Sciatic nerve (tissue), 2 donors: ENCODE measurements at regions not wholly inside any gene's neighbourhood (a gene's known extent, or its start where the extent isn't known, plus 50 kb on each side); places are given as distances from the start of the nearest gene placed in this dataset.

ENCODE experiments used
- ATAC-seq: fragments of 200-7000 bp; cut with Tn5 transposase; one replicate; pipeline ENCODE4 v1.9.1; 2020; ENCODE audit warnings: mild to moderate bottlenecking, moderate library complexity
- DNase-seq: peaks from one replicate; pipeline ENCODE4 v3.0.0-alpha.2; 2020; ENCODE audit warnings: low spot score
- intact Hi-C: fragments of 100-400 bp; cut with DNase I; formaldehyde crosslinking; loops from one replicate; pipeline ENCODE4 v1.14.2; 2022
- donor health status: DM: no; HTN: no; CAD: no.
- donor health status: DM: no; HTN: no; CAD: no.

DNA sequence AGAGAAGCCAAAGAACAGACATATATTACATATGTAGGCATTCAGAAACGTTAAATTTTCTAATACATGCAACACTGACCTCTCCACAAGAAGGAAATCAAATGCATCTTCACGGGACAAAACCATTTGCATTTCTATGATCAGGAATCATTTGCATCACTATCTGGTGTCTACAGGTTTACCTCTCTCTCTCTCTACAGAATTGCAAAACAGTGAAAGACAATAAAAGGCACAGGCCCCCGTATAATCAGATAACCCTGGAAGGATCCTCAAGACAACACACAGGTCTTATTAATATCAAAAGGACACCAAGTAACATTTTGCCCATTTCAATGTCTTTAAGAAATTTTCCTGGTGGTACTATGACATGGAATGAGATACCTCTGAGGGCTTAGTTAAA is 306.3 kb downstream of the GPAM start:
- DNase-seq (no peak), ATAC-seq (no peak)
- intact Hi-C loops = no loop called here

GRCh38 chr10:111879969-111880368 is 303.6 kb downstream of the GPAM start:
- DNase-seq (no peak), ATAC-seq (no peak)
- intact Hi-C loops = no loop called here

DNA sequence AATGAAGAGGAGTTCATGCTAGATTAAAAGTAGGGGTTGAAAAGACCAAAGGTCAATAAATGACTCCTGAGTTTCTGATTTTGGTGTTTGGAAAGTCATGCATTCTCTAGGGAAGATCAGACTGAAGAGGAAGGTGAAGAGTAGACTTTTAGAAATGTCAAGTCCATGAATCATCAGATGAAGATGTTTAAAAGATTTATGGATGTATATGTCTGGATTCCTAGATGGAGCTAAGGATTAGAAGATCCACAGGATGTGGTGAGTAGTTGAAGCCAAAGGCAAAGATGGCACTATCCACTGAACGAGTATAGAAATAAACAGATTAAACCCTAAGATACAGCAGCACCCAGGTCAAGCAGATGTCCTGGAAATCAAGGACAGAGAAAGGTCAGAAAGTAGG is 298.5 kb downstream of the GPAM start:
- intact Hi-C loops = no loop called here
- no peak for DNase-seq

DNA sequence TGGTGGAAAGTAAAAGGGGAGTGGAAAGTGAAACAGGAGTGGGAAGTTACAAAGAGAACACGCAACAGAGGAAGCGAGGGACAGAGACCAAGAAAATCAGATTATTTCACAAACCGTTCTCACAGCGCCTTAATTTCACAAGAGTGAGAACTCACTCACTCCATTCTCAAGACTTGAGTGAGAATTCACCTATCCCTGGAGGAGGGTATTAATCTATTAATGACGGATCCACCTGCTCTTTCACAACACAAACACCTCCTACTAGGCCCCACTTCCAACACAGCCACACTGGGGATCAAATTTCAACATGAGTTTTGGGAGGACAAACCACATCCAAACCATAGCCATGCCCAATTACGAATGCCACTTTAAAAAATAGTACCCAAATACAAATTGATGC is 297.6 kb downstream of the GPAM start:
- ATAC-seq (no peak), DNase-seq (no peak)
- intact Hi-C loops = no loop called here

More for the DNA sequence above, 298.5 kb downstream of the GPAM start:
- ATAC-seq = no peak

DNA sequence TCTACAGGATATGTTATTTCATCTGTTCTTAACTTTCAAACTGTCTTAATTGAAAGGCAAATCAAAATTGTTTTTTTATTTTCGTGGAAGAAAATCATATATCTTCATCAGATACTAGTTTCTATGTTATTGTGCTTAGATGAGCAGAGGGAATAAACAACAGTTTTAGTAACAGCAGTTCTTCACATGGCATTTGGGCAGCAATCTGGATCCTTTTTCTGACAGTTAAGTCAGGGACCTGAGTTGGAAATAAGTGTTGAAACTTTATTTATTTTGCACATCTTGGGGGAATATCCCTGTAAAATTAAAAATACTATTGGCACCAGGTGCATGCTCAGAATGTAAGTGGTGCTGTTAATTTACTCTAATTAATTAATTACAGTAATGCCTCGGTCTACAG is 296.3 kb downstream of the GPAM start:
- DNase-seq (no peak), ATAC-seq (no peak)
- intact Hi-C loops = no loop called here

GRCh38 chr10:111890046-111890445 is 293.5 kb downstream of the GPAM start:
- DNase-seq (no peak), ATAC-seq (no peak)
- intact Hi-C loops = no loop called here

DNA sequence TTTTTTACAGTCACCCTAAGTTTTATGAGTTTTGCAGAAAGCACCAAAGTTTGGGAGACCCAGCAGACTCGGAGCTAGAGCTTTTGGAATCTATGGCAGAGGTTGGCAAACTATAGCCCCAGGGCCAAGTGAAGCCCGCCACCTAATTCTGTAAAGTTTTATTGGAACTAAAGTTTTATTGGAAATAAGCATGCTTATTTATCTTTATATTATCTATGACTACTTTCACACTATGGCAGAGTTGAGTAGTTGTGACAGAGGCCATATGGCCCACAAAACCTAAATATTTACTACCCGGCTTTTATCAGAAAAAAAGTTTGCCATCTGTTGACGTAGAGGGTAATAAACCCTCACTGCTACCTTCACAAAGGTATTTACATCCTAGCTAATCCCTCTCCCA is 267.6 kb downstream of the GPAM start:
- DNase-seq (no peak), ATAC-seq (no peak)
- intact Hi-C loops = no loop called here

DNA sequence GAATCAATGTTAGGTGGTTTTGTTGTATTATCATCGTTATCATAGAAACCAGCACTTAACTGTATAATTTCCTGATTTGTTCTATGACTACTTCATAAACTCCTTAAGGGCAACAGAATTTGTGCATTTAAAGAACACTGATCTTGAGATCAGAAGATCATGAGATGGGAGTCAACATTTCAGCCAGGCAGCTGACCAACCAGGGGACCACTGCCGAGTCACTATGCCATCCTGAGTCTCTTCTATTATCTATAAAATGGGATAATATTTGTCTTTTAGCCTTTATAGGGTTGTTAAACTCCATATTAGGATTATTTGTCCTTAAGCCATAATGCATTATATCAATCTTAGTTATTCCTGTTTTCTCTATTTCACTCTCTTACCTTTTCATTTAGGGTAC is 261.7 kb downstream of the GPAM start:
- intact Hi-C loops = no loop called here
- ATAC-seq = no peak
- no peak for DNase-seq

DNA sequence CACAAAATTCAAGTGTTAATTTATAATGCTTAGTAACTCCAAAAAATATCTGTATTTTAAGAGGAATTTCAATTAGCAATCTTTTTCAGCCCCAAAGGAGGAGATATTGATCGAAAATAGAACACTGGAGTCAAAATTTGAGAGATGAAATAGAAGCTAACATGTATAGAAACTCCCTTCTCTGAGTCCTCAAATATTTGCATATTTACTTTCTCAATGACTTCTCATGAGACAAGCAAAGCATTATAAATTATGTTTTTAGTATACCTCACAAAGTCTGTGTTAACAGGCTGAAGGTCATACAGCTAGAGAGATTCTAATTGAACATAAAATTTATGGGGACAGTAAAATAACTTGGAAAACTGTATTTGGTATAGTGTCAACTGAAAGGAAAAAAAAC is 260.5 kb downstream of the GPAM start:
- no peak for ATAC-seq
- no peak for DNase-seq
- intact Hi-C loops = no loop called here

DNA sequence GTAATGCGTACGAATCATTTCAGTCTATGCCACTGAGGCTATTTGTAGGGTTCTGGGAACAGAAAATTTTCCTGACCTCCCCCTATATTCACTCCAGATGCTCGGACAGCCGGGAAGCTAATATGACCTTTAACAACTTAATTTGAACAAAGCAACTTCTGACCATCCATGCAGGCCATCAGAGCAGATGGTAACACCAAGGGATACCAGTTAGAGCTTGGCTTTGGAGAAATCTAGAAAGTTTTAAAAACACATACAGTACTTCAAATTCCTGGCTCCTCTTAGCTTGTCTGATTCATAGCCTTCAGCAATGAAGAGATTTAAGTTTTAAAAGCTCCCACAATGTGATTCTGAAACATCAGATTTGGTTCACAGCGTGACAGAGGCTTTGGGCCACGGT is 257.3 kb downstream of the GPAM start:
- no peak for DNase-seq
- ATAC-seq = no peak
- intact Hi-C loops = no loop called here

GRCh38 chr10:111933937-111934336 is 249.6 kb downstream of the GPAM start:
- intact Hi-C loops = no loop called here
- no peak for ATAC-seq
- no peak for DNase-seq

DNA sequence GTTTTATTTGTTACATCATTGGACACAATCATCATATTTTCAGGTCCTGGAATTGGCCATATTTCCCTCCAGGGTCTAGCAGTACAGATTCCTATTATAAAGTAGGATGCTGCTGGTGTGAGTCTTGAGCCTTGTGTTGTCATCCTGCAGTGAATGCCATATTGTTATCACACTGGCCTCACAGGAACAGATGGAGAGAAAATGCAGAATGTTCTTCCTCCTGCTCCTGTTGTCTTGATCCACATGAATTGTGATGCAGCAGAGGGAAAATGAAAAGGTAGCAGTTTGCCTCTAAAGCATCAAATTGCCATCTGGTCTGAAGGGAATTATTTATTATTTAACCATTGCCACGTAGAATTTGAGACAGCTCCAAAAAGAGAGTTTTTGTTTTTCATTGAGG is 248.6 kb downstream of the GPAM start:
- intact Hi-C loops = no loop called here
- DNase-seq = no peak
- ATAC-seq = no peak

- DNase-seq (no peak), ATAC-seq (no peak)
- intact Hi-C loops = no loop called here
Measured at GRCh38 chr10:111936143-111936542, 247.4 kb downstream of the GPAM start.

GRCh38 chr10:111944331-111944730 is 239.2 kb downstream of the GPAM start:
- DNase-seq (no peak), ATAC-seq (no peak)
- intact Hi-C loops = no loop called here

DNA sequence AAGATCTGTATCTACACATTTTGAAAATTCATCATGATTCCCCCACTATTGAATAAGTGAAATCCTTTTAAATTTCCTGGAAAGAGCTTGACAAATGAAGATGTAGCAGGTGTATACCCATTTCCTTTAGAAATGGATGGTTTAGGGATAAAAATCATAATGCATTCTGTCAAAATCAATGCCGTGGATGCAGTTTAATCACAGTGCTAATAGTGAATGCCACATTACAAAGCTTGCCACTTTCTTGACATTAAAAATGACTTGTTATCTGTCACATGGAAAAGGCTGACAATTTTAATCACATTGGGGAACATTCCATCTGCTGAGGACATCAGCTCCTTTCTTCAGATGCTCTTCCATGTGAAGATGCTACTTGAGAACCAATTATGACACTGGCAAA is 229.6 kb downstream of the GPAM start:
- no peak for DNase-seq
- intact Hi-C loops = no loop called here
- no peak for ATAC-seq

DNA sequence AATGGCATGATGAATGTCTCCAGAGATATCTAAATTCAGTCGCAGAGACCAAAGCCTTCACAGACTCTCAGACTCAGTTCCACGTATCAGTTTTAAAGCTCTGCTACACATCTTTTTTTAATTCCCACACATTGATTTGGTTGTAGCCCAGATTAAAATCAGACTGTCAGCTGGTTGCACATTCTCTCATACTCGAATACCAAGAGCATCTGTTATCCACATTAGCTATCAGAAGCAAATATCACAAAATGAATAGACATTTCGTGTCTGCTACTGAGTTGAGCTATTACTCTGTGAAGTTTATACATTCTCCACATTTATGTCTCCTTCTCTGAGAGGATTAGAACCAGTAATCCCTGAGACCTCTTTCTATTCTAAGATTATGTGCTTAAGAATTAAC is 229.2 kb downstream of the GPAM start:
- intact Hi-C loops = no loop called here
- ATAC-seq (no peak), DNase-seq (no peak)

DNA sequence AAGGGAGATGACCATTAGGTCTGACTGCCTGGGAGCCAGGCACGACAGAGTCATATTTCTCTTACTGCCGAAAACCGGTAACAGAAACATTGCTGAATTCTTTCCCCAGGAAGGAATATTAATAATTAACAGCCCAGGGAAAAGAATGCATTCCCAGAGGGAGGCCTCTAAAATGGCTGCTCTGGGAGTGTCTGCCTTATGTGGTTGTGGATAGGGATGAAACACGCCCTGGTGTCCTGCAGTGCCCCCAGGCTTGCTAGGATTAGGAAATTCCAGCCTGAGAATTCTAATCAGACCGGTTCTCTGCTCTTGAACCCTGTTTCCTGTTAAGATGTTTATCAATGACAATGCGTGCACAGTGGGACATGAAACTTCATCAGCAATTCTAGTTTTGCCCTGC is 226.7 kb downstream of the GPAM start:
- intact Hi-C loops = no loop called here
- DNase-seq (no peak), ATAC-seq (no peak)

- no peak for DNase-seq
- intact Hi-C loops = loop anchor here (10.0 kb wide), 1 partner anchor 1382 kb away; no protein-coding TSS in a partner anchor
- no peak for ATAC-seq
Measured at GRCh38 chr10:111962951-111963350, 220.6 kb downstream of the GPAM start.

GRCh38 chr10:111967116-111967515 is 216.4 kb downstream of the GPAM start:
- DNase-seq (no peak), ATAC-seq (no peak)
- intact Hi-C loops = loop anchor here (10.0 kb wide), 1 partner anchor 1378 kb away; no protein-coding TSS in a partner anchor

DNA sequence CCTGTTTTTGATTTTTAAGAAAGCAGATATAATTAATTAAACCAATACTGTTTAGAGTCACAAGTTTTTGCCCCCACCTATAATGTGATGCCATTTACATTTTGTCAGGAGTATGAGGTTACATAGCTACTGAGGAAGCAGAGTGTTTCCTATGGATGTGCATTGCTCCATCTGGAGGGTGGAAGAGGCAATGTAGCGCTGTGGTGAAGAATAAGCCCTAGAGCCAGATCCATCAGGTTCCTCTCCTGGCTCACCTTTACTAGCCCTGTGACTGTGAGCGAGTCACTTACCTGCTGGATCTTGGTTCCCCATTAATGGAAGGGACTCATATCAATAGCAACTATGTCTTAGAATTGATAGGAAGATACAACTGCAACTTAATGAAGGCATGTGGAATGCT is 216.0 kb downstream of the GPAM start:
- no peak for DNase-seq
- no peak for ATAC-seq
- intact Hi-C loops = loop anchor here (10.0 kb wide), 1 partner anchor 1377 kb away; no protein-coding TSS in a partner anchor

DNA sequence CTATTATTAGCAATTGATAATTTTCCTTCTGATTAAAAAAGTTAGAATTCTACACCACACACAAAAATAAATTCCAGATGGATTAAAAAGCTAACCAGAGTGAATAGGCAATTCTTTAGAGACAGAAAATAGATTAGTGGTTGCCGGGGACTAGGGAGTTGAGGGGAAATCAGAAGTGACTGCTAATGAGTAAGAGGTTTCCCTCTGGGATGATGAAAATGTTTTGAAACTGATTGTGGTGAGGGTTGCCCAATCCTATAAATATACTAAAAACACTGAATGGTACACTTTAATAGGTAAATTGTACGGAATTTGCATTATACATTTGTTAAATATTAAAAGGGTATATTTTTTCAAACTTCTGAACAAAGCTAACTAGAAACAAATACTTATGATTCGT is 214.9 kb downstream of the GPAM start:
- DNase-seq (no peak), ATAC-seq (no peak)
- intact Hi-C loops = loop anchor here (10.0 kb wide), 1 partner anchor 1376 kb away; no protein-coding TSS in a partner anchor

GRCh38 chr10:111970111-111970510 is 213.5 kb downstream of the GPAM start:
- ATAC-seq (no peak), DNase-seq (no peak)
- intact Hi-C loops = no loop called here
